Pancreas (tissue), 10 donors: ENCODE measurements at regions not wholly inside any gene's neighbourhood (a gene's known extent, or its start where the extent isn't known, plus 50 kb on each side); places are given as distances from the start of the nearest gene placed in this dataset.

Experiments used
- ATAC-seq, 4 donors: fragments of 200-7000 bp; cut with Tn5 transposase; one replicate each; pipeline versions ENCODE4 v1.8.0 to v1.9.1; 2020; ENCODE audit warnings: mild to moderate bottlenecking in 4 of 4, moderate library complexity in 4 of 4
- DNase-seq, 6 donors: peaks; one replicate each; pipeline ENCODE4 v3.0.0-alpha.2; 2020
- FAIRE-seq: peaks from 2 replicates; lab custom pipeline; 2012; peaks lifted over from hg19 to GRCh38; lab: Jason Lieb, UNC
- H3K27ac ChIP-seq, 4 donors: fragments of 200-600 bp; sonication (generic); 1 replicate in 3 of 4; 2 replicates in 1 of 4; pipeline versions ENCODE4 v1.5.0 to v1.8.0; 2020
- H3K27me3 ChIP-seq, 4 donors: fragments of 200-600 bp; one replicate each; pipeline ENCODE4 v1.8.0; 2021
- H3K36me3 ChIP-seq, 3 donors: fragments of 200-600 bp; sonication (generic) in 1 of 3; one replicate each; pipeline versions ENCODE4 v1.5.0 to v1.8.0; 2020 to 2021
- H3K4me1 ChIP-seq, 3 donors: fragments of 200-600 bp; one replicate each; pipeline ENCODE4 v1.8.0; 2021
- H3K4me3 ChIP-seq, 4 donors: fragments of 200-600 bp; sonication (generic) in 2 of 4; one replicate each; pipeline versions ENCODE4 v1.5.0 to v1.8.0; 2020 to 2021
- H3K9me3 ChIP-seq, 4 donors: fragments of 200-600 bp; one replicate each; pipeline ENCODE4 v1.8.0; 2021
- CTCF ChIP-seq, 4 donors: fragments of 200-600 bp; sonication (generic) in 3 of 4; IDR thresholded peaks; one replicate each; pipeline versions ENCODE4 v1.5.0 to v1.8.0; 2021; ENCODE audit warnings: antibody characterized with exemption in 4 of 4
- WGBS, 2 donors: extraction: QIAGEN DNeasy Blood & Tissue Kit; methylation state at CpG; one replicate each; pipeline ENCODE4 v1.1.7; 2013; 5-methylcytosine and 5-hydroxymethylcytosine counted together
- intact Hi-C, 3 donors: fragments of 100-400 bp; cut with DNase I; formaldehyde crosslinking; loops; one replicate each; pipeline versions ENCODE4 v1.11.1 to v1.14.2; 2022
- donor health status: healthy with polysubstance abuse.
- donor health status: DM: no; HTN: no; CAD: no; lungs with moderate emphysema.
- donor health status: DM: no; HTN: no; CAD: no.
- donor health status: control.
- donor health status: control.
- donor health status: Bipolar disorder and iron deficiency.
- donor health status: DM: yes; HTN: yes; CAD: no.
- donor health status: DM: no; HTN: no; CAD: no.
- donor health status: DM: no; HTN: no; CAD: no.
- donor health status: DM: yes; HTN: yes; CAD: no.

- H3K4me3 ChIP-seq = no peak overlapping the region
- ATAC-seq (no peak), FAIRE-seq (no peak), DNase-seq (no peak)
- no peaks in the 10 kb centered on the region for H3K9me3 ChIP-seq
- intact Hi-C loops = no loop called here
- WGBS, 2 donors = 50 to 55% methylated on average over 3 of the region's 3 CpGs
- H3K27ac ChIP-seq = no peak overlapping the region
- no peaks in the 10 kb centered on the region for H3K4me1 ChIP-seq
- no peak for TF ChIP-seq CTCF (IDR thresholded peaks at IDR 0.05)
- H3K36me3 ChIP-seq = no peaks in the 10 kb centered on the region
- no peaks in the 10 kb centered on the region for H3K27me3 ChIP-seq
These were observed 475.0 kb downstream of the MATN1 start for GRCh38 chr1:30248373-30248772.

- intact Hi-C loops = no loop called here
- Histone ChIP-seq H3K4me1 (no peaks in the 10 kb centered on the region), H3K27me3 (peaks cover 0 to 5% (median 0%) of the 10 kb centered on the region in 4 donors), H3K27ac (no peak overlapping the region), H3K36me3 (no peaks in the 10 kb centered on the region), H3K9me3 (no peaks in the 10 kb centered on the region), H3K4me3 (no peak overlapping the region)
- 79 to 87% methylated on average over 9 of the region's 9 CpGs for WGBS, 2 donors
- ATAC-seq (no peak), DNase-seq (no peak), FAIRE-seq (no peak)
- no peak for TF ChIP-seq CTCF (IDR thresholded peaks at IDR 0.05)
These were observed 478.6 kb downstream of the MATN1 start for GRCh38 chr1:30244801-30245200.

- WGBS, 2 donors = 31% methylated on average over 5 of the region's 5 CpGs
- DNase-seq (no peak), FAIRE-seq (no peak), ATAC-seq (no peak)
- Histone ChIP-seq H3K9me3 (no peaks in the 10 kb centered on the region), H3K4me1 (no peaks in the 10 kb centered on the region), H3K27ac (no peak overlapping the region), H3K27me3 (peaks cover 0 to 5% (median 0%) of the 10 kb centered on the region in 4 donors), H3K36me3 (no peaks in the 10 kb centered on the region), H3K4me3 (no peak overlapping the region)
- TF ChIP-seq CTCF (IDR thresholded peaks at IDR 0.05) = no peak
- intact Hi-C loops = no loop called here
These were observed 480.5 kb downstream of the MATN1 start for GRCh38 chr1:30242722-30243457.

- Histone ChIP-seq H3K4me3 (no peak overlapping the region), H3K27ac (no peak overlapping the region), H3K4me1 (no peaks in the 10 kb centered on the region), H3K36me3 (no peaks in the 10 kb centered on the region), H3K27me3 (peaks cover 0 to 5% (median 0%) of the 10 kb centered on the region in 4 donors), H3K9me3 (no peaks in the 10 kb centered on the region)
- intact Hi-C loops = no loop called here
- ATAC-seq (no peak), FAIRE-seq (no peak), DNase-seq (no peak)
- 56 to 62% methylated on average over 9 of the region's 9 CpGs for WGBS, 2 donors
- no peak for TF ChIP-seq CTCF (IDR thresholded peaks at IDR 0.05)
These were observed 481.2 kb downstream of the MATN1 start for GRCh38 chr1:30242168-30242567.

GRCh38 chr1:30241681-30242080 is 481.7 kb downstream of the MATN1 start:
- intact Hi-C loops = no loop called here
- H3K4me1 ChIP-seq = no peaks in the 10 kb centered on the region
- no peak for TF ChIP-seq CTCF (IDR thresholded peaks at IDR 0.05)
- ATAC-seq (no peak), FAIRE-seq (no peak), DNase-seq (no peak)
- peaks cover 0 to 5% (median 0%) of the 10 kb centered on the region in 4 donors for H3K27me3 ChIP-seq
- 43% methylated on average over 3 of the region's 3 CpGs for WGBS, 2 donors
- no peak overlapping the region for H3K4me3 ChIP-seq
- H3K9me3 ChIP-seq = no peaks in the 10 kb centered on the region
- no peak overlapping the region for H3K27ac ChIP-seq
- no peaks in the 10 kb centered on the region for H3K36me3 ChIP-seq
